GM19351 (cell line): ENCODE measurements at regions not wholly inside any gene's neighbourhood (a gene's known extent, or its start where the extent isn't known, plus 50 kb on each side); places are given as distances from the start of the nearest gene placed in this dataset.
A peak's percentile ranks its signal among the peaks of the same experiment; 100 is the strongest.

Experiments
- ATAC-seq: cut with Tn5 transposase; IDR thresholded peaks from one replicate; pipeline ENCODE4 v1.9.1; 2021; ENCODE audit warnings: mild to moderate bottlenecking, moderate library complexity; ENCODE audit not compliant: unreplicated experiment

- no peak for ATAC-seq
These were observed 94.3 kb downstream of the ERCC5 start for GRCh38 chr13:102940143-102940542.

- peak; percentile 66 for ATAC-seq
These were observed 90.1 kb downstream of the ERCC5 start for GRCh38 chr13:102935896-102936321.

DNA sequence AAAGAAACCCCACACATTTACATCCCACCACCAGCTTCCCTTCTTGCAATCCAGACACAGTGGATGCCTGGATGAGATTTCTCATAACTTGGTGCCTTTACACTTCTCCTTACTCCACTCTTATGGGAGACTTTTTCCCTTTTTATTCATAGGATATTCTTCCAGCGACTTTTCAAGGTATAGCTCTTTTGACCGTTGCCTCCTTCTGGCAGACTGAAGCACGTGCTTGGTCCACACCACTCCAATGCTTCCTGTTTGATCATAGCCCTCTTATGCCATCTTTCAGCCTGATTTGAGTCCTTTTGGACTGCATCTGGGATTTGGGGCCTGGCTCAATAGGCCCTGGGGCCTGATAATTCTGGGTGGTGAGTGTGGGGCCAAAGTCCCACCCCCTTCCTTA is 87.7 kb downstream of the ERCC5 start:
- ATAC-seq, result no peak

GRCh38 chr13:102933122-102933521 is 87.3 kb downstream of the ERCC5 start:
- ATAC-seq, result no peak

DNA sequence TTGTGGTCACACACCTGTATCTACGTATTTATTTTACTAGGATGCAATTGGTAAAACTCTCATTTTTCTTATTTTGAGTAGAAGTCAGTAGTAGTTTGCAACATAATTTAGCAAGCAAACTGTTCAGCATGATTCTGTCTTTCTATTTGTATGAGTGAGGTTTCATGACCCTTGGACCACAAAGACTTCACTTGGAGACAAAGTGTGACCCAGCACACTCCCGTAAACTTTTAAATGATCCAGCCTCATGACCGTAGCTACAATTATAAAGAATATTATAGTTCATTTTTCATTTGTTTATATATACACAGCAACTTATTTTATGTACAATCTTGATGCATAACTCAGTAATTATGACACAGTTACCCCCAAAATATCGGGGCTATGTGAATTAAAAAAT is 86.5 kb downstream of the ERCC5 start:
- no peak for ATAC-seq

DNA sequence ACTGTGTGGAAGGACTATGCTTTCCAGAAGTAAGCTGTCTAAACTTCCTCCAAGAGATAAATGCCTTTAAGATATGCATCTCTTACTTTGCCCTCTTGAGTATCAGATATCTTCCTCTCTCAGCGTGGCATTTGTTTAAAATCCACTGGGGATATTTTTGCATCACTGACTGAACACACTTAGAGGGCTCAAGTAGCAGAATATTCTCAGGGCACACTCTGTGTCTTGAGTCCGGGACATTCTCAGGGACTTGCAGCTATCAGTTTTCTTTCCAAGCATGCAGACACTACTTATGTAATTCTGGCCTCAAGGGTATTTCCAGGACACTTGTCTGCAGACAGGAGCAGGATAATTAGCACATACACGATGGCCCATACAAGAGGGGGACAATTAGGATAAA is 84.7 kb downstream of the ERCC5 start:
- ATAC-seq, result no peak

- no peak for ATAC-seq
These were observed 83.3 kb downstream of the ERCC5 start for GRCh38 chr13:102928941-102929675.
